ENCODE measurements at regions not wholly inside any gene's neighbourhood (a gene's known extent, or its start where the extent isn't known, plus 50 kb on each side); places are given as distances from the start of the nearest gene placed in this dataset.

DNA sequence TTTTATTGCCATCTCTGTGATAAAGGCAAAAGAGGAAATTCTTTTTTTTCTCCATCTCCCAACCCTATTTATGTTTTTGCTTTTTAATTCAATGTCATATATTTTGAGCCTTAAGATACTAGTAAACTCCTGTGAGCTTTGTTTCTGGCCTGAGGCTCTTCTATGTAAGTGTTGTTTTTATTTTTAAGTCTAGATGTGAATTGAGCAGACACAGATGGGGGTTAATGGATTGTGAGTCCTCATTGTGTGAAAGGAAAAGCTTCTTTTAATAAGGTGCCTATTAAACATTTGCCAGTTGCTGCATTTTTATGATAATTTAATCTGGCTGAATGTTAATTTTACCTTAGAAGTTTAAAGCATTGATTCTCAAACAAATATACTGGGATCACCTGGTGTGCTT lies 2337.9 kb upstream of the RAG2 start:
- H3K27me3 ChIP-seq (ENCODE audit: control insufficient read depth, insufficient read depth, low read length, poor library complexity, severe bottlenecking): no peaks in the 10 kb centered on the region
- TF ChIP-seq, protein P1, sequence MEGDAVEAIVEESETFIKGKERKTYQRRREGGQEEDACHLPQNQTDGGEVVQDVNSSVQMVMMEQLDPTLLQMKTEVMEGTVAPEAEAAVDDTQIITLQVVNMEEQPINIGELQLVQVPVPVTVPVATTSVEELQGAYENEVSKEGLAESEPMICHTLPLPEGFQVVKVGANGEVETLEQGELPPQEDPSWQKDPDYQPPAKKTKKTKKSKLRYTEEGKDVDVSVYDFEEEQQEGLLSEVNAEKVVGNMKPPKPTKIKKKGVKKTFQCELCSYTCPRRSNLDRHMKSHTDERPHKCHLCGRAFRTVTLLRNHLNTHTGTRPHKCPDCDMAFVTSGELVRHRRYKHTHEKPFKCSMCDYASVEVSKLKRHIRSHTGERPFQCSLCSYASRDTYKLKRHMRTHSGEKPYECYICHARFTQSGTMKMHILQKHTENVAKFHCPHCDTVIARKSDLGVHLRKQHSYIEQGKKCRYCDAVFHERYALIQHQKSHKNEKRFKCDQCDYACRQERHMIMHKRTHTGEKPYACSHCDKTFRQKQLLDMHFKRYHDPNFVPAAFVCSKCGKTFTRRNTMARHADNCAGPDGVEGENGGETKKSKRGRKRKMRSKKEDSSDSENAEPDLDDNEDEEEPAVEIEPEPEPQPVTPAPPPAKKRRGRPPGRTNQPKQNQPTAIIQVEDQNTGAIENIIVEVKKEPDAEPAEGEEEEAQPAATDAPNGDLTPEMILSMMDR (conservative IDR thresholded peaks at IDR 0.05): no peak
- no peaks in the 10 kb centered on the region for H3K36me3 ChIP-seq (ENCODE audit: control insufficient read depth, insufficient read depth, low read length)
- H3K9me3 ChIP-seq (ENCODE audit: control insufficient read depth, low read length): no peaks in the 10 kb centered on the region
- no peak for DNase-seq
- Mint-ChIP-seq H3K9me3 (peaks cover 11% of the 10 kb centered on the region), H3K27me3 (ENCODE audit: insufficient read depth) (no peaks in the 10 kb centered on the region), H3K4me1 (no peaks in the 10 kb centered on the region), H3K27ac (no peak overlapping the region), H3K4me3 (no peak overlapping the region), H3K36me3 (ENCODE audit: low read depth) (no peaks in the 10 kb centered on the region)
- H3K27ac ChIP-seq (ENCODE audit: low read depth, low read length): no peak overlapping the region
- H3K4me3 ChIP-seq (ENCODE audit: low read length): no peak overlapping the region
- H3K4me1 ChIP-seq (ENCODE audit: control insufficient read depth, insufficient read depth, low read length): no peaks in the 10 kb centered on the region
- no peak overlapping the region for H3K9ac ChIP-seq (ENCODE audit: extremely low read depth, low read length, poor library complexity, severe bottlenecking)

DNA sequence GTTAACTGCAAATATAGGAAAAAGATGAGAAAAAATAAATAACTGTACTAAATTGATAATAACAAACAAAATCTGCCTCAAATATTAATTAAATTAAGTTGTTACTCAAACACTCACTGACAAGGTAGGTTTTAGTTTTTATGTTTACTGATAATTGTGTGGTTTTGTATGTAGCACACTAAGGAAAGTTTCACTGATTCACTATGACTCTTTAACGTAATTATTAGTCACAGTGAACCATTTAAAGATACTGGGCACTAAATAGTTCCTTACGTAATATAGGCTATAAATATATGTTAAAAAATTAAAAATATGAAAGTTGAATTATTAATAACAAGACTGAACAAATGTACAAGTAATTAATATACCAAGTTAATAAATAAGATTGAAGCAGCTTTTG lies 2330.0 kb upstream of the RAG2 start:
- Histone ChIP-seq H3K9me3 (ENCODE audit: control insufficient read depth, low read length) (peaks cover 6% of the 10 kb centered on the region), H3K27me3 (ENCODE audit: control insufficient read depth, insufficient read depth, low read length, poor library complexity, severe bottlenecking) (no peaks in the 10 kb centered on the region), H3K4me1 (ENCODE audit: control insufficient read depth, insufficient read depth, low read length) (no peaks in the 10 kb centered on the region), H3K9ac (ENCODE audit: extremely low read depth, low read length, poor library complexity, severe bottlenecking) (no peak overlapping the region), H3K4me3 (ENCODE audit: low read length) (no peak overlapping the region), H3K27ac (ENCODE audit: low read depth, low read length) (no peak overlapping the region), H3K36me3 (ENCODE audit: control insufficient read depth, insufficient read depth, low read length) (no peaks in the 10 kb centered on the region)
- H3K36me3 Mint-ChIP-seq (ENCODE audit: low read depth): no peaks in the 10 kb centered on the region
- H3K4me3 Mint-ChIP-seq: no peak overlapping the region
- no peak overlapping the region for H3K27ac Mint-ChIP-seq
- no peaks in the 10 kb centered on the region for H3K4me1 Mint-ChIP-seq
- H3K27me3 Mint-ChIP-seq (ENCODE audit: insufficient read depth): no peaks in the 10 kb centered on the region
- H3K9me3 Mint-ChIP-seq: peaks cover 13% of the 10 kb centered on the region
- TF ChIP-seq, protein P1 (conservative IDR thresholded peaks at IDR 0.05): no peak
- WGBS, 2 experiments (ENCODE audit: insufficient coverage in 1 of 2, insufficient read length in 1 of 2): 100% methylated on average over 1 of the region's 2 CpGs; no CpG with 5 or more reads in 1 of the 2 experiments
- no peak for DNase-seq

DNA sequence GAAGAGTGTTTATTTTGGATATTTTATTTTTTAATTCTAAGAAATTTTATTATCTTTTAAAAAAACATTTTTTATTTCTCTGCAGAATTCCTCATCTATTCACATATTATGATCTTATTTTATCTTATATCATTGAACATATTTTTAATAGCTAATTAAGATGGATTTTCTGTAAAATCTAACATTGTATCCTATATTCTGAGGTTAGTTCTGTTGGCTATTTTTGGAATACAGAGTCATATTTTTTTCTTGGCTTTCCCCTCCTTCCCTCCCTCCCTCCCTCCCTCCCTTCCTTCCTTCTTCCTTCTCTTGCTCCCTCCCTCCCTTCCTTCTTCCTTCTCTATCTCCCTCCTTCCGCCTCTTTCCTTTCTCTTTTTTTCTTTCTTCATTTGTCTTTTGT lies 2326.6 kb upstream of the RAG2 start:
- Mint-ChIP-seq H3K4me1 (no peaks in the 10 kb centered on the region), H3K36me3 (ENCODE audit: low read depth) (no peaks in the 10 kb centered on the region), H3K27ac (no peak overlapping the region), H3K27me3 (ENCODE audit: insufficient read depth) (no peaks in the 10 kb centered on the region), H3K9me3 (peaks cover 2% of the 10 kb centered on the region), H3K4me3 (no peak overlapping the region)
- Histone ChIP-seq H3K36me3 (ENCODE audit: control insufficient read depth, insufficient read depth, low read length) (no peaks in the 10 kb centered on the region), H3K4me3 (ENCODE audit: low read length) (no peak overlapping the region), H3K4me1 (ENCODE audit: control insufficient read depth, insufficient read depth, low read length) (no peaks in the 10 kb centered on the region), H3K9ac (ENCODE audit: extremely low read depth, low read length, poor library complexity, severe bottlenecking) (no peak overlapping the region), H3K9me3 (ENCODE audit: control insufficient read depth, low read length) (peaks cover 6% of the 10 kb centered on the region), H3K27me3 (ENCODE audit: control insufficient read depth, insufficient read depth, low read length, poor library complexity, severe bottlenecking) (no peaks in the 10 kb centered on the region), H3K27ac (ENCODE audit: low read depth, low read length) (no peak overlapping the region)
- WGBS, 2 experiments (ENCODE audit: insufficient coverage in 1 of 2, insufficient read length in 1 of 2): no CpG with 5 or more reads among the region's 1 CpG
- DNase-seq: no peak
- TF ChIP-seq, protein P1 (conservative IDR thresholded peaks at IDR 0.05): no peak
